HFF-Myc (cell line): ENCODE measurements at regions not wholly inside any gene's neighbourhood (a gene's known extent, or its start where the extent isn't known, plus 50 kb on each side); places are given as distances from the start of the nearest gene placed in this dataset.

Source experiments
- DNase-seq: peaks from one replicate; pipeline ENCODE4 v3.0.0-alpha.2; 2011; ENCODE audit warnings: low read depth; ENCODE audit errors: extremely low read depth
- H3K4me3 ChIP-seq: replicated peaks from 2 replicates; pipeline ENCODE4 v1.5.1; 2011; ENCODE audit warnings: low read depth, mild to moderate bottlenecking, control low read depth, low read length
- CTCF ChIP-seq: IDR thresholded peaks from 2 replicates; pipeline ENCODE4 v1.5.1; 2012; ENCODE audit warnings: mild to moderate bottlenecking, low read depth, low read length, control low read depth; ENCODE audit errors: missing control alignments

GRCh38 chr7:130923365-130923764 is 189.4 kb upstream of the KLF14 start:
- no peak overlapping the region for H3K4me3 ChIP-seq
- TF ChIP-seq CTCF = no peak
- no peak for DNase-seq

- no peak overlapping the region for H3K4me3 ChIP-seq
- TF ChIP-seq CTCF = no peak
- DNase-seq = no peak
Observed at GRCh38 chr7:130923930-130924329, 189.9 kb upstream of the KLF14 start.

- DNase-seq = no peak
- TF ChIP-seq CTCF = no peak
- H3K4me3 ChIP-seq = no peak overlapping the region
Observed at GRCh38 chr7:130925136-130925794, 191.3 kb upstream of the KLF14 start.

- no peak overlapping the region for H3K4me3 ChIP-seq
- no peak for TF ChIP-seq CTCF
- no peak for DNase-seq
Observed at GRCh38 chr7:130926001-130926691, 192.1 kb upstream of the KLF14 start.

- TF ChIP-seq CTCF = no peak
- DNase-seq = no peak
- no peak overlapping the region for H3K4me3 ChIP-seq
Observed at GRCh38 chr7:130927062-130927461, 193.1 kb upstream of the KLF14 start.

- no peak for TF ChIP-seq CTCF
- H3K4me3 ChIP-seq = no peak overlapping the region
Observed at GRCh38 chr7:130927564-130927963, 193.6 kb upstream of the KLF14 start.

More at GRCh38 chr7:130927564-130927963, 193.6 kb upstream of the KLF14 start:
- no peak for DNase-seq
